Stimulated activated CD8-positive, alpha-beta memory T cell treated with anti-CD3 and anti-CD28 coated beads, Interleukin-12 subunit alpha, Interleukin-12 subunit beta, amount 100 ng/mL, for 24 hours (primary cell): ENCODE measurements at regions not wholly inside any gene's neighbourhood (a gene's known extent, or its start where the extent isn't known, plus 50 kb on each side); places are given as distances from the start of the nearest gene placed in this dataset.
A peak's percentile ranks its signal among the peaks of the same experiment; 100 is the strongest.
"Not testable (repeated sequence)": the region's sequence is repeated elsewhere in the genome, so short reads cannot be mapped to it uniquely, and the experiment has no call there.

Source experiments
- DNase-seq: peaks from one replicate; pipeline ENCODE4 v3.0.0-alpha.2; 2020; ENCODE audit errors: extremely low read depth

DNA sequence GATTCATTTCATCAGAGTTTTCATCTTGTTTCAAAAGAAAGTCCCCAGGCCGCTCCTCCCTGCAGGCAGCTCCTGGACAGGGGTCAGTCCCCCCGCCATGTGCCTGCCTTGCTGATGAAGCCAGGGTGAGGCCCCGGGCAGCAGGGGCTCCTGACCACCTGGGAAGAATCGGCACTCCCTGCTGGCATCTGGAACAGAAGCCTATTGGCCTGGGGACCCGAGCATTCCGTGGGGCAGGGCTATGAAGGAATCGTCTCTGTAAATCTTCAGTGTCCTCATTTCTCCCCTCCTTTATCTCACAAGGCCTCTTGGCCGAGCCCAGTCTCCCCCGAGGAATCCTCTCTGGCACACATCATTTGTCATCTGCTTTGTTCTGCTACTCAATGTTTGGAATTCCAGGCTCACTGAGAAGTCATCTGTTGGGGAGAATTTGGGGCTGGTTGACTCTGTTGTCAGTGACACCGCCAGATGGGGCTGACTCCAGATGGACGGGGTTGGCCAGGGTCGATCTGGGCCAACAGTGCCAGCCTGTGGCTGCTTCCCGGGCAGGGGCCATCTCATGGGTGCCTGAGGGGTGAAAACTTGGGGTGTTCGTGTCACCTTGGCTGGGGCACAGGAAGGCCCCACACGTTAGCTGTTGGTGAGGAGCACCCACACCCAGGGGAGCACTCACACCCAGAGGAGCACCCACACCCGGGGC lies 184.6 kb downstream of the LAT start:
- not testable (repeated sequence) for DNase-seq

DNA sequence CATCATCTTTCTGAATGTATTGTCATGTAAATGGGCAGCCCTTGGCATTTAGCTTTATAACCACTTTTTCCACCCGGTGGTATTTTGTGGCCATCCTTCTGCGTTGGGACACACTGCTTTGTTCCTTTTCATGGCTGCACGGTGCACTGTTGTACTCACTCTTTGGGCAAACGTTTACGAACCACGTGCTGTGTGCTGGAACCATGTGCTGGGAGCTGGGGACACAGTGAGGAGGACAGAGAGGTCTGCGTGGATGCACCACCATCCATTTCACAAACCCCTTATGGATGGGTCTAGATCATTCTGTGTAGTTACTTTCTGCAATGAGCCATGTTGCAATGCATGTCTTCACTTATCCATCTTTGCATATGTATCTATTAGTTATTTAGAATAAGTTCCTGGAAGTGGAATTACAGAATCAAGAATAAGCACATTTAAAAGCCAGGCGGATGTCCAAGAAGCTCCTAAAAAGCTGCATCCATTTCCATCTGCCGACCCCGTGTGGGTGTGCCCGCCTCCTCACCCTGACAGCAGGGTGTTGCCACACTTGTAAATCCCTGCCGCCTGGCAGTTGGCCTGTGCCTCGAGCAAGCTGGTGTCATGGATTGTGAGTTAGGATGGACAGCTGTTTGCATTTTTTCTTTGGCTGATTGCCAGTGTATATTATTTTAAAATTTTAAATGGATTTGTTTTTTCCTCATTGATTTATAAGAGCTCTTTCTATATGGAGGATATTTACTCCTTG lies 183.8 kb downstream of the LAT start:
- not testable (repeated sequence) for DNase-seq

DNA sequence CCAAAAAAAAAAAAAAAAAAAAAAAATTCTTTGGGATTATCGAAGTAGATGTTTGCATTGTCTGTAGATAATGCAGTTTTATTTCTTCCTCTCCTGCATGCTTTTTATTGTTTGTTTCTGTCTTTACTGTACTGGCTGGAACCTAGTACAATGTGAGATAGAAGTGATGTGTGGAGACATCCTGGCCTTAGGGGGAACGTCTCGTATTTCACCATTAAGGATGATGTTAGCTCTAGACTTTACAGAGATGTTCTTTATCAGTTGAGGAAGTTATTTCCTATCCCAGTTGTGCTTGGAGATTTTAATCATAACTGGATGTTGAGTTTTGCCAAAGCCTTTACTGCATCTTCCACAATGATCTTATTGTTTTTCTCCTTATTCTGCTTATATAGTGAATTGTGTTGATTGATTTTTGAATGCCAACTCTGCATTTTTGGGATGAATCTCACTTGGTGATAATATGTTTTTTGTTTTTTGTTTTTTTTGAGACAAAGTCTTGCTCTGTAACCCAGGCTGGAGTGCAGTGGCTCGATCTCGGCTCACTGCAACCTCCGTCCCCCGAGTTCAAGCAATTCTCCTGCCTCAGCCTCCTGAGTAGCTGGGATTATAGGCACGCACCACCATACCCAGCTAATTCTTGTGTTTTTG lies 179.7 kb downstream of the LAT start:
- not testable (repeated sequence) for DNase-seq

- not testable (repeated sequence) for DNase-seq
Measured at GRCh38 chr16:29160171-29160570, 175.3 kb downstream of the LAT start.

DNA sequence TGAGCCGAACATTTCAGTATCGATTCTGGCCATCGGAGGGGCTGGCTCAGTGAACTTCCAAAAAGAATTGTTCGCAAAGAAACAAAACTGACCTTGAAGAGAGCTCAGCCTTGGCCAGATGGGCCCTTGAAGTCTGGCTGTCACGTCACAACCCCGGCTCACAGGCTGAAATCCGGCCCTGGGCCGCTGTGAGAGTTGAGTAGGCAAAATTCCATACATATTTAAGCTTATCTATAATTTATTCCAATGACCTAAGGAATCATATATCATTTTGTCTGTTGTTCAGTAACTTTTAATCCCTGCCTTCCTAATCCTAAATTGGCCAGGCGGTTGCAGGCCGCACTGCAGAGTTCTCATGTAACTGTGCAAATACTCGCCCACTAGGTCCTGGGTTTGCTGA lies 174.8 kb downstream of the LAT start:
- not testable (repeated sequence) for DNase-seq

DNA sequence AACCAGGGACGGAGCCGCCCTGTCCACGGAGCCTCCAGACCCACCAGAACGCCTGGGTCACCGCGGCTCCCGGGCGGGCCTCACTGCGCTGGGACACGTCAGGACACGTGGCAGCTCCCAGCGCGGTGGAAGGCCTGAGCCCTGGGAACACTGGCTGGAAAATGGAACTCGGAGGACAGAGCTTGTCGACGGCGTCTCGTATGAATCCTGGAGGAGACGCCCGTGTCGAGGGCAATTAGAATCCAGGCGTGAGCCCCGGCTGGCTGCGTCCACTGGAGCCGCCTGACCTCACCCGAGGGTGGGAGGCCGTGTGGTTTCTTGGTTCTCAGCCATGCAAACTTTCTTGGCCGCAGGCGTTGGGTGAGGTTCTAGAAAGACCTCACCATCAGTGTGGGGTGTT lies 173.9 kb downstream of the LAT start:
- no peak for DNase-seq

DNA sequence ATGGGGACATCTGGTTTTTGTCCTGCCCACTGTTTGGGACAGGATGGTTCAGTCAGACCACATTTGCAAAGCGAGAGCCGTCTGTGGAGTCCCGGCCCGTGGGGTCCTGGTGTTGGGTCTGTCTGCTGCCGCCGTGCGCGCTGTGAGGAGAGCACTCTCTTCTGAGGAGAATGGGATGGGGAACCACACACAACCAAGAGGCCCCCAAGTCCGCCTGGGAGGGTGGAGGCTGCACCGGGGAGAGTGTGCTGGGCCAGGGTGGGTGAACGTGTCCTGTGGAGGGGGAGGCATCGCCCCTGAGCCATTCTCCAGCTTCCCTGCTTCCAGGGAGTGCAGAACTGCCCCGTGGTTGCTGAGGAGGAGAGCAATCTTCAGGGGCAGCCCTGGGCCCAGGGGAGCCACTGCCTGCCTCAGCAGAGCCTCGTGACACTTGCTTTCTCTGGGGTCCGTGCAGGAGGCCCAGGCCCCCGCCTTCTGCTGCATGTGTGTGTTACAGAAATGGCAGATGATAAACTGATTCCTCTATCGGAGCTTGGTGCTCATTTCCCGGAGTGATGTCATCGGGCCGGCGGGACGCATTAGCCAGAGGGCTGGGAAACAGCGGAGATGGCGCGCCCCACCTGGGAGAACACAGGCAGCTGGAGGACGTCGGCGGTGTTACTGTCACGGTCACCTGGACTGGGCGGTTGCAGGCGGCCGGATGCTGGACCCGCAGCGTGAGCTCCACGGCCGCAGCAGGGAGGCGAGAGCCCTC lies 173.4 kb downstream of the LAT start:
- not testable (repeated sequence) for DNase-seq

GRCh38 chr16:29157051-29157923 lies 172.4 kb downstream of the LAT start:
- DNase-seq, result not testable (repeated sequence)

DNA sequence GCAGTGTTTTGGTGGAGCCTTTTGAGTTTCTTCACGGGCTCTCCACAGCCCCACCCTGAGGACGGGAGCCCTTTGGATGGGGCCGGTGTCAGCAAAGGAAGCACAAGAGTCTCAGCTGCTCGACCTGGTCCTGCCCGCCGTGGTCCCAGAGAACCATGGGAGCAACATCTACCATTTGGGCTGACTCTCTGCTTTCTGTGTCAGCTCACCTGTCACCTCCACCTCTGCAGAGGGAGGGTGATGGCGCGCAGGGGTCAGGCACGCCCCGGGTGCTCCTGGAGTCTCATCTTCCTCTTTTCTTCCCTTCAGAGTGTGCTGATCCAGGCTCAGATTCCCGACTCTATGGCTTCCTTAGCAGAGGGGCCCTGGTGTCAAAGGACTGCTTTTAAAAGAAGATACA lies 171.7 kb downstream of the LAT start:
- no peak for DNase-seq

- not testable (repeated sequence) for DNase-seq
Measured at GRCh38 chr16:29155866-29156200, 171.0 kb downstream of the LAT start.

- not testable (repeated sequence) for DNase-seq
Measured at GRCh38 chr16:29155131-29155865, 170.4 kb downstream of the LAT start.

DNA sequence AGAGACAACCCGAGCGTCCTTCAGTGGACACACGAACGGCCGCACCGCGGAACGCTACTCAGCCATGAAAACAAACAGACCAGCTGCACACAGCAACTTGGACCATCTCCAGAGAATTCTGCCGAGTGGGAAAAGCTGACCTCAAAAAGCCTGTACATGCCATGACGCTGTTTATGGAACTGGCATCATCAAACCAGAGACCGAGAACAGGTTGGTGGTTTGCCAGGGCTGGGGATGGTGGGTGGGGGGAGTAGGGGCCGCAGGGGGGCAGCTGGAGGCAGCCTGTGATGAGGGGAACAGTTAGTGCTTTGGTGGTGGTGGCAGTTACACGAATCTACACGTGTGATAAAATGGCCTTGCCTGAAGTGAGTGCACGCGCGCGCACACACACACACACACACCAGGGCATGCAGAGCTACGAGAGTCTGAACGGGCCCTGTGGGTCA lies 169.8 kb downstream of the LAT start:
- DNase-seq, result no peak

GRCh38 chr16:29154088-29154487 lies 169.2 kb downstream of the LAT start:
- no peak for DNase-seq

GRCh38 chr16:29153307-29153706 lies 168.5 kb downstream of the LAT start:
- not testable (repeated sequence) for DNase-seq

GRCh38 chr16:29152544-29153031 lies 167.7 kb downstream of the LAT start:
- not testable (repeated sequence) for DNase-seq

- DNase-seq, result no peak
Measured at GRCh38 chr16:29151317-29151716, 166.5 kb downstream of the LAT start.

- not testable (repeated sequence) for DNase-seq
Measured at GRCh38 chr16:29149912-29150311, 165.1 kb downstream of the LAT start.

GRCh38 chr16:29148867-29149272 lies 164.0 kb downstream of the LAT start:
- DNase-seq, result peak; percentile 9

- DNase-seq, result no peak
Measured at GRCh38 chr16:29148131-29148691, 163.4 kb downstream of the LAT start.

DNA sequence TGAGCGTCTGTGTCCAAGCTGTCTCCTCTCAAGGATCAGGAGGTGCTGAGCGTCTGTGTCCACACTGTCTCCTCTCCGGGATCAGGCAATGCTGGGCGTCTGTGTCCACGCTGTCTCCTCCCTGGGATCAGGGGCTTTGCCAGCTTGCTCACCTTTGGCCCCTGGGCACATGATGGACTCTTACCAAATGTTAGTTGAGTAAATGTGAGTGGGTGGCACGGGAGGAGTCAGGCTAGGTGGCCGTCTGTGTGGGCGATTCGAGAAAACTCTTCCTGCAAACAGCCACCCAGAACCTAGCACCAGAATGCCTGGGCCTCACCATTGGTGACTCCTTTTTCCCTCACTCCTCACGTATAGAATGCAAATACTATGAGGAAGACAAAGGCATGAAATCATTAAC lies 162.9 kb downstream of the LAT start:
- not testable (repeated sequence) for DNase-seq
